ENCODE measurements at regions not wholly inside any gene's neighbourhood (a gene's known extent, or its start where the extent isn't known, plus 50 kb on each side); places are given as distances from the start of the nearest gene placed in this dataset.

DNA sequence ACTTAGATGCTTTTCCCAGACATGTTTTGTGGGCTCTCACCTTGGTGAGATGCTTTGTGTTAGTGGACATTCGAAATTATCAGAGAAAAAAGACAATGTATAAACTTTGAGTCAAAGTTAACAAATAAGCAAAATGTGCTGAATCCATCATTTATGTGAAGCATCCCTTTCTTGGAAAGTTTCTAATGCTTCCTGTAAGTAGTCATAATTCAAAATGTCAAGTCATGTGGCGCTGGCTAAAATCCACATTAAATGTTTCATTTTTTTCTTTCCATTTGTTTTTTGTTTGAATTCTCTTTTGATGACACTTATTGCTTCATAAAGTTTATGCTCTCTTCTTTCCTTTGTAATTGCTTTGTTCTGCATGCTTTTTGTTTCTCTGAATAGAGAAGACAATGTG is 107.2 kb upstream of the CENPW start:
- TF ChIP-seq, protein P1, sequence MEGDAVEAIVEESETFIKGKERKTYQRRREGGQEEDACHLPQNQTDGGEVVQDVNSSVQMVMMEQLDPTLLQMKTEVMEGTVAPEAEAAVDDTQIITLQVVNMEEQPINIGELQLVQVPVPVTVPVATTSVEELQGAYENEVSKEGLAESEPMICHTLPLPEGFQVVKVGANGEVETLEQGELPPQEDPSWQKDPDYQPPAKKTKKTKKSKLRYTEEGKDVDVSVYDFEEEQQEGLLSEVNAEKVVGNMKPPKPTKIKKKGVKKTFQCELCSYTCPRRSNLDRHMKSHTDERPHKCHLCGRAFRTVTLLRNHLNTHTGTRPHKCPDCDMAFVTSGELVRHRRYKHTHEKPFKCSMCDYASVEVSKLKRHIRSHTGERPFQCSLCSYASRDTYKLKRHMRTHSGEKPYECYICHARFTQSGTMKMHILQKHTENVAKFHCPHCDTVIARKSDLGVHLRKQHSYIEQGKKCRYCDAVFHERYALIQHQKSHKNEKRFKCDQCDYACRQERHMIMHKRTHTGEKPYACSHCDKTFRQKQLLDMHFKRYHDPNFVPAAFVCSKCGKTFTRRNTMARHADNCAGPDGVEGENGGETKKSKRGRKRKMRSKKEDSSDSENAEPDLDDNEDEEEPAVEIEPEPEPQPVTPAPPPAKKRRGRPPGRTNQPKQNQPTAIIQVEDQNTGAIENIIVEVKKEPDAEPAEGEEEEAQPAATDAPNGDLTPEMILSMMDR (IDR thresholded peaks at IDR 0.05; ENCODE audit: low read depth, low read length): no peak
- no peak for TF ChIP-seq POLR2A (IDR thresholded peaks at IDR 0.05; ENCODE audit: extremely low read depth, insufficient read length)
